ENCODE measurements at regions not wholly inside any gene's neighbourhood (a gene's known extent, or its start where the extent isn't known, plus 50 kb on each side); places are given as distances from the start of the nearest gene placed in this dataset.

- no peak for TF ChIP-seq CTCF (IDR thresholded peaks at IDR 0.05; ENCODE audit: borderline replicate concordance, insufficient read depth, low read depth, low read length)
- H3K4me3 ChIP-seq (ENCODE audit: low read depth, low read length), result no peak overlapping the region
Observed at GRCh38 chr2:16411788-16412187, 253.8 kb downstream of the CYRIA start.

- TF ChIP-seq CTCF (IDR thresholded peaks at IDR 0.05; ENCODE audit: borderline replicate concordance, insufficient read depth, low read depth, low read length), result no peak
- H3K4me3 ChIP-seq (ENCODE audit: low read depth, low read length), result no peak overlapping the region
Observed at GRCh38 chr2:16409849-16410248, 255.8 kb downstream of the CYRIA start.

- no peak for TF ChIP-seq CTCF (IDR thresholded peaks at IDR 0.05; ENCODE audit: borderline replicate concordance, insufficient read depth, low read depth, low read length)
Observed at GRCh38 chr2:16409006-16409390, 256.6 kb downstream of the CYRIA start.

GRCh38 chr2:16408331-16409005 lies 257.2 kb downstream of the CYRIA start:
- no peak overlapping the region for H3K4me3 ChIP-seq (ENCODE audit: low read depth, low read length)
- TF ChIP-seq CTCF (IDR thresholded peaks at IDR 0.05; ENCODE audit: borderline replicate concordance, insufficient read depth, low read depth, low read length), result no peak

More at GRCh38 chr2:16409006-16409390, 256.6 kb downstream of the CYRIA start:
- no peak overlapping the region for H3K4me3 ChIP-seq (ENCODE audit: low read depth, low read length)

- no peak overlapping the region for H3K4me3 ChIP-seq (ENCODE audit: low read depth, low read length)
- TF ChIP-seq CTCF (IDR thresholded peaks at IDR 0.05; ENCODE audit: borderline replicate concordance, insufficient read depth, low read depth, low read length), result no peak
Observed at GRCh38 chr2:16407358-16407757, 258.3 kb downstream of the CYRIA start.

GRCh38 chr2:16406496-16407289 lies 258.9 kb downstream of the CYRIA start:
- no peak for TF ChIP-seq CTCF (IDR thresholded peaks at IDR 0.05; ENCODE audit: borderline replicate concordance, insufficient read depth, low read depth, low read length)
- H3K4me3 ChIP-seq (ENCODE audit: low read depth, low read length), result no peak overlapping the region

- TF ChIP-seq CTCF (IDR thresholded peaks at IDR 0.05; ENCODE audit: borderline replicate concordance, insufficient read depth, low read depth, low read length), result no peak
Observed at GRCh38 chr2:16405551-16405950, 260.1 kb downstream of the CYRIA start.

More at GRCh38 chr2:16405551-16405950, 260.1 kb downstream of the CYRIA start:
- no peak overlapping the region for H3K4me3 ChIP-seq (ENCODE audit: low read depth, low read length)
